ENCODE measurements at regions not wholly inside any gene's neighbourhood (a gene's known extent, or its start where the extent isn't known, plus 50 kb on each side); places are given as distances from the start of the nearest gene placed in this dataset.
"Not testable (repeated sequence)": the region's sequence is repeated elsewhere in the genome, so short reads cannot be mapped to it uniquely, and the experiment has no call there.

GRCh38 chr1:222187566-222188332 is 360.2 kb downstream of the HHIPL2 start:
- no peak for DNase-seq (ENCODE audit: low read depth in 1 of 2, low spot score in 1 of 2)

DNA sequence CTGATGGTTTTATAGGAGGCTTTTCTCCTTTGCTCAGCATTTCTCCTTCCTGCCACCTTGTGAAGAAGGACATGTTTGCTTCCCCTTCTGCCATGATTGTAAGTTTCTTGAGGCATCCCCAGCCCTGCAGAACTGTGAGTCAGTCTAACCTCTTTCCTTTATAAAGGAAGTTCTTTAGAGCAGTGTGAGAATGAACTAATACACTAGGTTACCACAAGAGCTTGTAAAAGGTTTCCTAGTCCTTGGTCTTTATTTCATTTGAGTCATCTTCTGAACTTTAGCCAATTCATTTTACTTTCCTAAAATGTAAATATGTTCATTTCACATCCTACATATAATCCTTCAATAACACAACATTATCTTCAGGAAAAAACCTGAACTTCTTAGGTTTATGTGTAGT is 365.3 kb downstream of the HHIPL2 start:
- DNase-seq (ENCODE audit: low read depth in 1 of 2, low spot score in 1 of 2) = no peak

DNA sequence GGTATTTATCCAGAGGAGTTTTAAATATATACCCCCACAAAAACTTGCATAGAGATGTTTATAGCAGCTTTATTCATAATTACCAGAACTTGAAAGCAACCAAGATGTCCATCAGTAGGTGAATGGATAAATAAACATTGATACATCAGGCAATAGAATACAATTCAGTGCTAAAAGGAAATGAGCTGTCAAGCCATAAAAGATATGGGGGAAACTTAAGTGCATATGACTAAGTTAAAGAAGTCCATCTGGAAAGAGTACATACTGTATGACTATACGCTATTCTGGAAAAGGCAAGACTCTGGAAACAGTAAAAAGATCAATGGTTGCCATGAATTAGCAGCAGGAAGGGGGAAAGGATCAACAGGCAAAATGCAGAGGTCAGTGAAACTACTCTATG is 366.7 kb downstream of the HHIPL2 start:
- no peak for DNase-seq (ENCODE audit: low read depth in 1 of 2, low spot score in 1 of 2)

DNA sequence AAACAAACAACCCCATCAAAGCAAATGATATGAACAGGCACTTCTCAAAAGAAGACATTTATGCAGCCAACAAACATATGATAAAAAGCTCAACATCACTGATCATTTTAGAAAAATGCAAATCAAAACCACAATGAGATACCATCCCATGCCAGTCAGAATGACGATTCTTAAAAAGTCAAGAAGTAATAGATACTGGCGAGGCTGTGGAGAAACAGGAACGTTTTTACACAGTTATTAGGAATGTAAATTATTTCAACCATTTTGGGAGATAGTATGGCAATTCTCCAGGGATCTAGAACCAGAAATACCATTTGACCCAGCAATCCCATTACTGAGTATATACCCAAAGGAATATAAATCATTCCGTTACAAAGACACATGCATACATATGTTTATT is 370.4 kb downstream of the HHIPL2 start:
- not testable (repeated sequence) for DNase-seq (ENCODE audit: low read depth in 1 of 2, low spot score in 1 of 2)

GRCh38 chr1:222171005-222171404 is 376.9 kb downstream of the HHIPL2 start:
- no peak for DNase-seq (ENCODE audit: low read depth in 1 of 2, low spot score in 1 of 2)

DNA sequence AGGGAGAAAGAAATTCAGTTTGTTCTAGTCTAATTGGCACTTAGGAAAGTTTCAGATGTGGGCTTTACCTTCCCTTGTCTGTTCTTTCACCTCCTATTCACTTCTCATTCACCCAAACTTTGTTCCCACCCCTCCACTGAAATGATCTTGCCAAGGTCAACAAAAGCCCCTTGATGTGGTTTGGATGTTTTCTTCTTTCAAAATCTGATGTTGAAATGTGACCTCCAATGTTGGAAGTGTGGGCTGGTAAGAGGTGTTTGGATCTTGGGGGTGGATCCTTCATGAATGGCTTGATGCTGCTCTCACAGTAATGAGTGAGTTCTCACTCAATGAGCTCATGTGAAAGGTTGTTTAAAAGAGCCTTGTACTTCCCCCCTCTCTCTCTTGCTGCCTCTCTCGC is 379.3 kb downstream of the HHIPL2 start:
- no peak for DNase-seq (ENCODE audit: low read depth in 1 of 2, low spot score in 1 of 2)

DNA sequence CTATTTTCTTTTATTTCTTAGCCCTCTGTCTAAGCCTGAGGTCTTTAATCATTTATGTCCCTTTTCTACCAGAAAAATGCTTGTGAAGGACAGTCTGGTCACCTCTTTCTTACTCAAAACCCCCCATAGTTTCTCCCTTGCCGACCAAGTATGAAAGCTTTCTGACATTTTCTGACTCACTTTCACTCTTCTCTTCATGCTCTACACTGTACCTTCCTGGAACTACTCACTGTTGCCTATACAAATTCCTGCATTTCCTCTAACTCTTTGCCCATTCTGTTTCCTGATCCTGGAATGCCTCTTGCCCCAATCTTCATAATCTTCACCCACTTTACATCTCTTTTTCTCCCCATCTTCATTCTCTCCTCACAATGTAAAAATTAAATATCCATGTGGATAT is 380.0 kb downstream of the HHIPL2 start:
- no peak for DNase-seq (ENCODE audit: low read depth in 1 of 2, low spot score in 1 of 2)

DNA sequence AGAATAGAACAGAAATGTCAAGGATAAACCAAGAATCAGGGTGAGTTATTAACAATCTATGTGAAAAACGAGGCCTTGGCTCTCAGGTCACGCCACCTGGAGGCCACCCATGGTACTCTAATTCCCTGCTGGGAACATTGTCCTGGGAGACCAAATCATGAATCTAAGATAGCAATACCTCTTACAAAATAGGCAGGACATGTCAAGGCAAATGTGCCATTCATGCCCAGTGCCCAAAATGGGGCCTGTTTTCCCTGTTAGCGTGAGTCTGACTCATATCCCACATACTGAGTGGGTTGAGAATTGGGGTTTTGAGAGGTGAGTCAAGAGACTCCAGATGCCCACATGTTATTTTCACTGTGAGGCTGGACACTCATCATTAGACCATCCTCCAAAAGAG is 380.8 kb downstream of the HHIPL2 start:
- no peak for DNase-seq (ENCODE audit: low read depth in 1 of 2, low spot score in 1 of 2)

- DNase-seq (ENCODE audit: low read depth in 1 of 2, low spot score in 1 of 2) = no peak
Observed at GRCh38 chr1:222165629-222166028, 382.3 kb downstream of the HHIPL2 start.

DNA sequence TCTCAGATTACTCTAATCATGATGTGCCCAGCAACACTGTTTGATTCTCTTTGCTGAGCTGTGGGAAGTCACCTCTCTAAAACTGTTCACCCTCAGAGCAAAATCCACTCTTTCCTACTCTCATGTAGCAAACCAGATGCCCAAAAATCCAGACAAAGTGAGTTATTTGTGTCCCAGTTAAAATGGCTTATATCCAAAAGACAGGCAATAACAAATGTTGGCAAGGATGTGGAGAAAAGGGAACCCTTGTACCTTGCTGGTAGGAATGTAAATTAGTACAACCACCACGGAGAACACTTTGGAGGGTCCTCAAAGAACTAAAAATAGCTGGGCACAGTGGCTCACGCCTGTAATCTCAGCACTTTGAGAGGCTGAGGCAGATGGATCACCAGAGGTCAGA is 384.0 kb downstream of the HHIPL2 start:
- DNase-seq (ENCODE audit: low read depth in 1 of 2, low spot score in 1 of 2) = no peak

DNA sequence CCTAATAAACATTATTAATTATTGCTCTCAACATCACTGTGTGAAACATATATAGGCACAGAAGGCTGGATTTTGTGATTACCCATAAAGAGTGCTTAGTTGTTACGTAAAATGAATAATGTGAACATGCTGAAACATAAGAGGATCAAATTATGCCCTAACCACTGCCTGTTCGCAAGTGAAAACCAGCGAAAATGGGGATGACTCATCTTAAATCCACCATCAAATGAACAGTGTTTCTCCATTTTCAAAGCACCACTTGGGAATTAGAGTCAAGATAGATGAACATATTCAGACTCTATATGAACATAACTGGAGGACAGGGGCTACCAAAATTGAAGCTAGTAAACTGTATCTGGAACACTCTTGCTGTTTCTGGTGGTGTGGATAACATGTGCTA is 386.2 kb downstream of the HHIPL2 start:
- no peak for DNase-seq (ENCODE audit: low read depth in 1 of 2, low spot score in 1 of 2)

GRCh38 chr1:222157612-222158011 is 390.3 kb downstream of the HHIPL2 start:
- no peak for DNase-seq (ENCODE audit: low read depth in 1 of 2, low spot score in 1 of 2)

- DNase-seq (ENCODE audit: low read depth in 1 of 2, low spot score in 1 of 2) = no peak
Observed at GRCh38 chr1:222140206-222140605, 398.3 kb upstream of the DUSP10 start.

- DNase-seq (ENCODE audit: low read depth in 1 of 2, low spot score in 1 of 2) = no peak
Observed at GRCh38 chr1:222138095-222138494, 396.2 kb upstream of the DUSP10 start.

DNA sequence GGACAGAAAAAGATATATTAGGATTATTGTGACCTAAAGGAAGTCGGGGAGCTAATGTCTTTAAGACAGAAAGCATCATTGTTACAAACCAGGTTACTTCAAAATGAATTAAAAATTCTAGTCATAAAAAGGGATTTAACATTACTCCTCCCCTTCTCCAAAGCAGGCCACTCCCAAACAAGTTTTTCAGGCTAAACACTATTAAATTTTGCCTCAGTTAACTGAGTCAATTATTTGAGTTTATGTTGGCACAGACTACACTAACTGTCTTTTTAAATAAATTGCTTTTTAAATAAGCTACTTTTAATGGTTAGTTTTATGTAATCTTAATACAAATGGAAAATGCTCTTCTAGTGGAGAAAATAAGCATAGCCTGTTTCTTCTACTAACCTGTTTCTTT is 395.0 kb upstream of the DUSP10 start:
- DNase-seq (ENCODE audit: low read depth in 1 of 2, low spot score in 1 of 2) = no peak

DNA sequence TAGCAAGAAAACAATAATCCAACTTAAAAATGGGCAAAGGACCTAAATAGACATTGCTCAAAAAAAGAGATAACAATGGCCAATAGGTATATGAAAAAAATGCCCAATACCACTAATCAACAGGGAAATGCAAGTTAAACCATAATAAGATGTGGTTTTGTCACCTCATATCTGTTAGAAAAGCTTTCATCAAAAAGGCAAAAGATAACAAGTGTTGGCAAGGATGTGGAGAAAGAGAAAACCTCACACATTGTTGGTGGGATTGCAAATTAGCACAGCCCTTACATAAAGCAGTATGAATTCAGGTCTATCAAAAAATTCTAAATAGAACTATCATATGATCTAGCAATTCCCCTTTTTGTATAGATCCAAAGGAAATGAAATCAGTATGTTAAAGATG is 387.2 kb upstream of the DUSP10 start:
- no peak for DNase-seq (ENCODE audit: low read depth in 1 of 2, low spot score in 1 of 2)

GRCh38 chr1:222127526-222128152 is 385.8 kb upstream of the DUSP10 start:
- DNase-seq (ENCODE audit: low read depth in 1 of 2, low spot score in 1 of 2) = no peak

GRCh38 chr1:222127096-222127495 is 385.2 kb upstream of the DUSP10 start:
- no peak for DNase-seq (ENCODE audit: low read depth in 1 of 2, low spot score in 1 of 2)

- DNase-seq (ENCODE audit: low read depth in 1 of 2, low spot score in 1 of 2) = no peak
Observed at GRCh38 chr1:222126052-222126451, 384.2 kb upstream of the DUSP10 start.

DNA sequence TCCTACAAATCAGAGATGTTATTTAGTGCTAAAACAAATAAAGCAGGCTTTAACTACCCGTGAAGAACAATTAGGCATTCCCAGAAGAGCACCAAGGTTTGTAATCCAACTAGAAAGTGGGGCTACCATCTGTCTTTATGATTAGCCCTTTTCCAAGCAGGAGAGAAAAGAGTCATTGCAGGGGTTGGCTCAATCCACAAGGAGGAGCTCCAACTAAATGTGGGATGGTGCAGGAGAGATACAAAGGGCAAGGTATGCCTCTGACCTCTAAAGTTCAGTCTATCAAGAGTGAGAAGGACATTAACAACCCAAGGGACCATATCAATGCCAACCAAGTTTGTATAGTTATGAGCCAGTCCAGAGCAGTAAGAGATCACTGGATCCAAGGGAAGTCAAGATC is 382.7 kb upstream of the DUSP10 start:
- no peak for DNase-seq (ENCODE audit: low read depth in 1 of 2, low spot score in 1 of 2)

- DNase-seq (ENCODE audit: low read depth in 1 of 2, low spot score in 1 of 2) = no peak
Observed at GRCh38 chr1:222123111-222123510, 381.2 kb upstream of the DUSP10 start.

DNA sequence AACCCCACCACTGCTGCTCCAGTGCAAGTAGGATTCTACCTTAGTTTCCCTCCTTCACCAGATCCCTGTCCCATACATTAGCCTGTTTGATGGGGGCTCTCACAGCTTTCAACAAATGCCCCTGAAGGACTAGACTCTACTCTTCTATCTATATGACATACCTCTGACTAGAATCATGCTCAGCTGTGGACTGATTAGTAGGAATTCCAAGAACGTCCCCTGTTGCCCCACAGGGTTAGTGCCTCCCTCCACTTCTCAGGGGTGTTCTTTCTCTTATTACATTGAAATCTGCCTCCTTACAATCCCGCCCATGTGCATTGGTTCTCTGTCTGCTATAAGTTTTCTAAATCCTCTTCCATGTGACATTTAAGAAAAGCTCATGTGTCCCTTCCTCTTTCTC is 375.9 kb upstream of the DUSP10 start:
- no peak for DNase-seq (ENCODE audit: low read depth in 1 of 2, low spot score in 1 of 2)

DNA sequence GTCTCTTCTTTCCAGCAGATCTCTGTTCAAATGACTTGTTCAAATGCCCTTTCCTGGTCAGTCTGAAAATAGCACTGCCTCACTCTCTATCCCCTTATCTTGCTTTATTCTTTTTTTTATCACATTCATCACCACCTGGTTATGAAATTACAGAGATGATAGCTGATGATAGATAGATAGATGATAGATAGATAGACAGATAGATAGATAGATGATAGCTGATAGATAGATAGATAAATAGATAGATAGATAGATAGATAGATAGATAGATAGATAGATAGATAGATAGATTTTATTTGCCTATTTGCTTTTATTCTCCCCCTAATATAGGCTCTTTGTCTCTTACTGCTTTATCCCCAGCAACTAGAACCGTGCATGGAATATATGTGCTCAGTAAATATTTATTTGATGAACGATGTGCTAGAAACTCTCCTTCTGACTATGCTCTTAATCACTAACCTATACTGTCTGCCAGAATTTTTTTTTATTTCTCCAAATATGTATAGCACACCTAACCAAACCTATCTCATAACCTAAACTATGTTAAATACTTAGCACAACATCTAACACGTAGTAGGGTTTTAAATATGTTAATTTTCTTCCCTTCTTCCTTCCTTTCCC is 372.8 kb upstream of the DUSP10 start:
- DNase-seq (ENCODE audit: low read depth in 1 of 2, low spot score in 1 of 2) = no peak

All from stimulated activated CD4-positive, alpha-beta T cell treated with anti-CD3 and anti-CD28 coated beads, Interleukin-15, amount 100 ng/mL, for 1 hour (primary cell).